WTC11 (cell line): ENCODE measurements at regions not wholly inside any gene's neighbourhood (a gene's known extent, or its start where the extent isn't known, plus 50 kb on each side); places are given as distances from the start of the nearest gene placed in this dataset.

ENCODE experiments used
- ATAC-seq: fragments of 200-7000 bp; cut with Tn5 transposase; 2 replicates; pipeline ENCODE4 v1.10.0; 2021; ENCODE audit warnings: mild to moderate bottlenecking, moderate library complexity
- CTCF ChIA-PET: fragments of 300-600 bp; sonication (Branson Sonifier 250); formaldehyde crosslinking; loops from one replicate; lab custom pipeline; 2021; ENCODE audit warnings: antibody characterized with exemption; lab: Charles Lee
- POLR2A ChIA-PET: fragments of 350-600 bp; sonication (Branson Sonifier 250); formaldehyde crosslinking; loops from one replicate; lab custom pipeline; 2021; ENCODE audit warnings: antibody characterized with exemption; lab: Charles Lee
- DNase-seq: peaks from one replicate; pipeline ENCODE4 v3.0.0; 2021; ENCODE audit warnings: low spot score
- H3K27ac Mint-ChIP-seq: 2 replicates; pipeline ENCODE4 v1.8.0; 2021; ENCODE audit warnings: mixed read lengths
- H3K27me3 Mint-ChIP-seq: 2 replicates; pipeline ENCODE4 v1.8.0; 2021; ENCODE audit warnings: low read depth, mild to moderate bottlenecking, moderate library complexity, mixed read lengths
- H3K36me3 Mint-ChIP-seq: 2 replicates; pipeline ENCODE4 v1.8.0; 2021; ENCODE audit warnings: mixed read lengths
- H3K4me1 Mint-ChIP-seq: 2 replicates; pipeline ENCODE4 v1.8.0; 2022; ENCODE audit warnings: mixed read lengths
- H3K4me3 Mint-ChIP-seq: 2 replicates; pipeline ENCODE4 v1.8.0; 2021; ENCODE audit warnings: mild to moderate bottlenecking, moderate library complexity, mixed read lengths
- H3K9me3 Mint-ChIP-seq: 2 replicates; pipeline ENCODE4 v1.8.0; 2021; ENCODE audit warnings: mixed read lengths
- ATF3 ChIP-seq: sonication (generic); formaldehyde crosslinking; conservative IDR thresholded peaks from 2 replicates; pipeline ENCODE4 v1.8.1; 2022; ENCODE audit warnings: mild to moderate bottlenecking, missing genetic modification reagents
- ELF4 ChIP-seq: sonication (generic); formaldehyde crosslinking; IDR thresholded peaks from 2 replicates; pipeline ENCODE4 v1.8.1; 2022; ENCODE audit warnings: low read depth, mild to moderate bottlenecking, moderate library complexity, missing genetic modification reagents
- ESRRA ChIP-seq: sonication (generic); formaldehyde crosslinking; IDR thresholded peaks from 2 replicates; pipeline ENCODE4 v1.8.1; 2022; ENCODE audit warnings: mild to moderate bottlenecking, missing genetic modification reagents, borderline replicate concordance
- FOXJ3 ChIP-seq: sonication (generic); formaldehyde crosslinking; IDR thresholded peaks from 2 replicates; pipeline ENCODE4 v1.9.0; 2021; ENCODE audit warnings: missing genetic modification reagents, mild to moderate bottlenecking, borderline replicate concordance
- FOXK1 ChIP-seq: sonication (generic); formaldehyde crosslinking; IDR thresholded peaks from 2 replicates; pipeline ENCODE4 v1.8.0; 2022; ENCODE audit warnings: mild to moderate bottlenecking, moderate library complexity, missing genetic modification reagents
- GABPB1 ChIP-seq: sonication (generic); formaldehyde crosslinking; IDR thresholded peaks from 2 replicates; pipeline ENCODE4 v1.8.1; 2023; ENCODE audit warnings: mild to moderate bottlenecking, missing genetic modification reagents
- GRHL2 ChIP-seq: fragments of 250-450 bp; sonication (Bioruptor Pico); IDR thresholded peaks from 2 replicates; pipeline ENCODE4 v1.8.0; 2022; ENCODE audit warnings: mild to moderate bottlenecking, moderate library complexity; ENCODE audit not compliant: insufficient replicate concordance, severe bottlenecking
- MXD4 ChIP-seq: fragments of 250-450 bp; sonication (Bioruptor Pico); IDR thresholded peaks from 2 replicates; pipeline ENCODE4 v1.8.0; 2021; ENCODE audit warnings: mild to moderate bottlenecking, moderate library complexity, borderline replicate concordance
- NR1H2 ChIP-seq: sonication (generic); formaldehyde crosslinking; IDR thresholded peaks from 2 replicates; pipeline ENCODE4 v1.9.0; 2021; ENCODE audit warnings: mild to moderate bottlenecking, moderate library complexity, missing genetic modification reagents
- NR2C2 ChIP-seq: sonication (generic); formaldehyde crosslinking; IDR thresholded peaks from 2 replicates; pipeline ENCODE4 v1.8.0; 2022; ENCODE audit warnings: mild to moderate bottlenecking, missing genetic modification reagents
- PRRX2 ChIP-seq: fragments of 250-450 bp; sonication (Bioruptor Pico); IDR thresholded peaks from 2 replicates; pipeline ENCODE4 v1.8.0; 2021; ENCODE audit warnings: mild to moderate bottlenecking
- RORB ChIP-seq: fragments of 250-450 bp; sonication (Bioruptor Pico); IDR thresholded peaks from 2 replicates; pipeline ENCODE4 v1.9.0; 2021; ENCODE audit warnings: mild to moderate bottlenecking
- SP1 ChIP-seq: sonication (generic); formaldehyde crosslinking; conservative IDR thresholded peaks from 2 replicates; pipeline ENCODE4 v1.8.1; 2022; ENCODE audit warnings: missing genetic modification reagents
- TEAD1 ChIP-seq: sonication (generic); formaldehyde crosslinking; IDR thresholded peaks from 2 replicates; pipeline ENCODE4 v1.8.0; 2022; ENCODE audit warnings: mild to moderate bottlenecking, missing genetic modification reagents
- TP53 ChIP-seq: sonication (generic); formaldehyde crosslinking; IDR thresholded peaks from 2 replicates; pipeline ENCODE4 v1.8.1; 2023; ENCODE audit warnings: mild to moderate bottlenecking, missing genetic modification reagents
- ZBTB21 ChIP-seq: sonication (generic); formaldehyde crosslinking; IDR thresholded peaks from 2 replicates; pipeline ENCODE4 v1.8.1; 2023; ENCODE audit warnings: mild to moderate bottlenecking, missing genetic modification reagents, borderline replicate concordance
- ZNF232 ChIP-seq: sonication (generic); formaldehyde crosslinking; IDR thresholded peaks from 2 replicates; pipeline ENCODE4 v1.8.0; 2022; ENCODE audit warnings: mild to moderate bottlenecking, missing genetic modification reagents
- ZNF263 ChIP-seq: sonication (generic); formaldehyde crosslinking; IDR thresholded peaks from 2 replicates; pipeline ENCODE4 v1.8.1; 2022; ENCODE audit warnings: low read depth, mild to moderate bottlenecking, moderate library complexity, missing genetic modification reagents
- ZNF396 ChIP-seq: fragments of 250-450 bp; sonication (Bioruptor Pico); IDR thresholded peaks from 2 replicates; pipeline ENCODE4 v1.8.0; 2021; ENCODE audit warnings: mild to moderate bottlenecking, moderate library complexity, borderline replicate concordance
- ZNF416 ChIP-seq: fragments of 250-450 bp; sonication (Bioruptor Pico); IDR thresholded peaks from 2 replicates; pipeline ENCODE4 v1.9.0; 2021; ENCODE audit warnings: mild to moderate bottlenecking, inconsistent platforms
- ZNF532 ChIP-seq: fragments of 250-450 bp; sonication (Bioruptor Pico); IDR thresholded peaks from 2 replicates; pipeline ENCODE4 v1.9.0; 2021; ENCODE audit warnings: mild to moderate bottlenecking, borderline replicate concordance
- ZNF671 ChIP-seq: fragments of 250-450 bp; sonication (Bioruptor Pico); IDR thresholded peaks from 2 replicates; pipeline ENCODE4 v1.8.0; 2021; ENCODE audit warnings: mild to moderate bottlenecking
- TF ChIP-seq, protein P1 (sequence below): sonication (generic); formaldehyde crosslinking; IDR thresholded peaks from 2 replicates; pipeline ENCODE4 v1.8.0; 2023; ENCODE audit warnings: mild to moderate bottlenecking, missing genetic modification reagents
- TF ChIP-seq, protein P2 (sequence below): sonication (generic); formaldehyde crosslinking; IDR thresholded peaks from 2 replicates; pipeline ENCODE4 v1.8.0; 2023; ENCODE audit warnings: missing genetic modification reagents
- TF ChIP-seq, protein P3 (sequence below): sonication (generic); formaldehyde crosslinking; IDR thresholded peaks from 2 replicates; pipeline ENCODE4 v1.8.1; 2022; ENCODE audit warnings: mild to moderate bottlenecking, missing genetic modification reagents, moderate library complexity, borderline replicate concordance
- TF ChIP-seq, protein P4 (sequence below): sonication (generic); formaldehyde crosslinking; IDR thresholded peaks from 2 replicates; pipeline ENCODE4 v1.8.1; 2022; ENCODE audit warnings: mild to moderate bottlenecking, moderate library complexity, missing genetic modification reagents

- TF ChIP-seq MXD4 (CRISPR knock-in tag): no peak
- TF ChIP-seq ATF3 (CRISPR knock-in tag): no peak
Observed at GRCh38 chr12:123047289-123047688, 66.8 kb downstream of the ARL6IP4 start (continued).

DNA sequence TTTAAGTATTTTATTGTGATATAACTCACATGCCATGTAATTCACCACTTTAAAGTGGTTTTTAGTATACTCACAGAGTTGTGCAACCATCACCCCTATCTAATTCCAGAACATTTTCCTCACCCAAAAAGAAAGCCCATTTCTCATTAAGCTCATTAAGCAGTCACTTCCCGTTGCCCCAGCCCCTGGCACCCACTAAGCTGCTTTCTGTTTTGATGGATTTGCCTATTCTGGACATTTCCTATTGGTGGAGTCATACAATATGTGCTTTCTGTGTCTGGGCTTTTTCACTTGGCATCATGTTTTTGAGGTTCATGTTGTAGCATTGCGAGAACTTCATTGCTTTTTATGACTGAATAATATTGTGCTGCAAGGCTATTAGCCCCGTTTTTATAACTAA lies 66.0 kb downstream of the ARL6IP4 start:
- Mint-ChIP-seq H3K36me3 (no peaks in the 10 kb centered on the region), H3K27me3 (no peaks in the 10 kb centered on the region), H3K4me3 (no peak overlapping the region), H3K9me3 (no peaks in the 10 kb centered on the region), H3K27ac (no peak overlapping the region), H3K4me1 (no peaks in the 10 kb centered on the region)
- ATAC-seq (no peak), DNase-seq (no peak)
- POLR2A ChIA-PET: no interaction called here
- no peak for TF ChIP-seq ZNF416 (CRISPR knock-in tag)
- no peak for TF ChIP-seq GABPB1 (CRISPR knock-in tag)
- no peak for TF ChIP-seq ELF4
- no peak for TF ChIP-seq RORB (CRISPR knock-in tag)
- TF ChIP-seq ZNF263: no peak
- TF ChIP-seq, protein P1, sequence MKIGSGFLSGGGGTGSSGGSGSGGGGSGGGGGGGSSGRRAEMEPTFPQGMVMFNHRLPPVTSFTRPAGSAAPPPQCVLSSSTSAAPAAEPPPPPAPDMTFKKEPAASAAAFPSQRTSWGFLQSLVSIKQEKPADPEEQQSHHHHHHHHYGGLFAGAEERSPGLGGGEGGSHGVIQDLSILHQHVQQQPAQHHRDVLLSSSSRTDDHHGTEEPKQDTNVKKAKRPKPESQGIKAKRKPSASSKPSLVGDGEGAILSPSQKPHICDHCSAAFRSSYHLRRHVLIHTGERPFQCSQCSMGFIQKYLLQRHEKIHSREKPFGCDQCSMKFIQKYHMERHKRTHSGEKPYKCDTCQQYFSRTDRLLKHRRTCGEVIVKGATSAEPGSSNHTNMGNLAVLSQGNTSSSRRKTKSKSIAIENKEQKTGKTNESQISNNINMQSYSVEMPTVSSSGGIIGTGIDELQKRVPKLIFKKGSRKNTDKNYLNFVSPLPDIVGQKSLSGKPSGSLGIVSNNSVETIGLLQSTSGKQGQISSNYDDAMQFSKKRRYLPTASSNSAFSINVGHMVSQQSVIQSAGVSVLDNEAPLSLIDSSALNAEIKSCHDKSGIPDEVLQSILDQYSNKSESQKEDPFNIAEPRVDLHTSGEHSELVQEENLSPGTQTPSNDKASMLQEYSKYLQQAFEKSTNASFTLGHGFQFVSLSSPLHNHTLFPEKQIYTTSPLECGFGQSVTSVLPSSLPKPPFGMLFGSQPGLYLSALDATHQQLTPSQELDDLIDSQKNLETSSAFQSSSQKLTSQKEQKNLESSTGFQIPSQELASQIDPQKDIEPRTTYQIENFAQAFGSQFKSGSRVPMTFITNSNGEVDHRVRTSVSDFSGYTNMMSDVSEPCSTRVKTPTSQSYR (CRISPR knock-in tag): no peak
- no peak for TF ChIP-seq TEAD1 (CRISPR knock-in tag)
- no peak for TF ChIP-seq ZNF396 (CRISPR knock-in tag)
- TF ChIP-seq PRRX2: no peak
- no peak for TF ChIP-seq ZNF532
- TF ChIP-seq TP53 (CRISPR knock-in tag): no peak
- TF ChIP-seq ZNF232 (CRISPR knock-in tag): no peak
- no peak for TF ChIP-seq NR1H2 (CRISPR knock-in tag)
- no peak for TF ChIP-seq ESRRA (CRISPR knock-in tag)
- no peak for TF ChIP-seq FOXJ3
- no peak for TF ChIP-seq SP1 (CRISPR knock-in tag)
- TF ChIP-seq GRHL2 (CRISPR knock-in tag): no peak
- CTCF ChIA-PET: interaction anchor here (0.5 to 4.6 kb wide), 3 partner anchors 18 to 272 kb away, joined by 3 to 42 read pairs (median 3); partner anchors contain the start of gene CCDC62

DNA sequence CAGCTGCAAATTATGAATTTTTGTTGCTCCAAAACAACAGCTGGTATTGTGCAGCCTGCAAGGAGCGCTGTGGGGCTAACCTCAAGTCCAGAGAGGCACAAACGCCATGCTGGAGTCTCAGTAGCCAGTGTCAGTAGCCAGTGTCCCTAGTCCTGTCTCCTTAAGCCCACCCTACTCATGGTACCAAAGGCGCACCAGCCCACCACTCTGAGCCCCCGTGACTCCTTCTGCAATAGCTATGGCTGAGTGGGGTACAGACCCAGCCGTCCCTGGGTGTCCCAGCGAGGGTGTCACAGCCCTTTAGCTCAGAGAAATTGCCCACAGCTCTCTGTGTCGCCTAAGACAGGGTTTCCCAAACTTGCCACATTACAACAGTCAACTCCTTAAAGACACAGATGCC lies 65.2 kb downstream of the ARL6IP4 start:
- H3K9me3 Mint-ChIP-seq: no peaks in the 10 kb centered on the region
- H3K27ac Mint-ChIP-seq: no peak overlapping the region
- H3K36me3 Mint-ChIP-seq: no peaks in the 10 kb centered on the region
- H3K4me3 Mint-ChIP-seq: no peak overlapping the region
- no peaks in the 10 kb centered on the region for H3K27me3 Mint-ChIP-seq
- ChIA-PET POLR2A (interaction anchor here (0.5 kb wide), 1 partner anchor 108 kb away, joined by 6 read pairs; no protein-coding TSS in a partner anchor), CTCF (interaction anchor here (0.5 to 4.7 kb wide), 3 partner anchors 18 to 193 kb away, joined by 3 to 42 read pairs (median 25); no protein-coding TSS in a partner anchor)
- ATAC-seq (no peak), DNase-seq (no peak)
- H3K4me1 Mint-ChIP-seq: no peaks in the 10 kb centered on the region
- TF ChIP-seq NR2C2 (CRISPR knock-in tag) (no peak), FOXK1 (no peak), ZBTB21 (CRISPR knock-in tag) (no peak), ZNF671 (no peak), ZNF416 (CRISPR knock-in tag) (no peak), ELF4 (no peak)
- TF ChIP-seq, protein P2, sequence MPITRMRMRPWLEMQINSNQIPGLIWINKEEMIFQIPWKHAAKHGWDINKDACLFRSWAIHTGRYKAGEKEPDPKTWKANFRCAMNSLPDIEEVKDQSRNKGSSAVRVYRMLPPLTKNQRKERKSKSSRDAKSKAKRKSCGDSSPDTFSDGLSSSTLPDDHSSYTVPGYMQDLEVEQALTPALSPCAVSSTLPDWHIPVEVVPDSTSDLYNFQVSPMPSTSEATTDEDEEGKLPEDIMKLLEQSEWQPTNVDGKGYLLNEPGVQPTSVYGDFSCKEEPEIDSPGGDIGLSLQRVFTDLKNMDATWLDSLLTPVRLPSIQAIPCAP (CRISPR knock-in tag): no peak
- TF ChIP-seq, protein P3, sequence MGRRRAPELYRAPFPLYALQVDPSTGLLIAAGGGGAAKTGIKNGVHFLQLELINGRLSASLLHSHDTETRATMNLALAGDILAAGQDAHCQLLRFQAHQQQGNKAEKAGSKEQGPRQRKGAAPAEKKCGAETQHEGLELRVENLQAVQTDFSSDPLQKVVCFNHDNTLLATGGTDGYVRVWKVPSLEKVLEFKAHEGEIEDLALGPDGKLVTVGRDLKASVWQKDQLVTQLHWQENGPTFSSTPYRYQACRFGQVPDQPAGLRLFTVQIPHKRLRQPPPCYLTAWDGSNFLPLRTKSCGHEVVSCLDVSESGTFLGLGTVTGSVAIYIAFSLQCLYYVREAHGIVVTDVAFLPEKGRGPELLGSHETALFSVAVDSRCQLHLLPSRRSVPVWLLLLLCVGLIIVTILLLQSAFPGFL (CRISPR knock-in tag): no peak
- TF ChIP-seq, protein P4, sequence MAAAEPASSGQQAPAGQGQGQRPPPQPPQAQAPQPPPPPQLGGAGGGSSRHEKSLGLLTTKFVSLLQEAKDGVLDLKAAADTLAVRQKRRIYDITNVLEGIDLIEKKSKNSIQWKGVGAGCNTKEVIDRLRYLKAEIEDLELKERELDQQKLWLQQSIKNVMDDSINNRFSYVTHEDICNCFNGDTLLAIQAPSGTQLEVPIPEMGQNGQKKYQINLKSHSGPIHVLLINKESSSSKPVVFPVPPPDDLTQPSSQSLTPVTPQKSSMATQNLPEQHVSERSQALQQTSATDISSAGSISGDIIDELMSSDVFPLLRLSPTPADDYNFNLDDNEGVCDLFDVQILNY: no peak
